GM19025 (cell line): ENCODE measurements at regions not wholly inside any gene's neighbourhood (a gene's known extent, or its start where the extent isn't known, plus 50 kb on each side); places are given as distances from the start of the nearest gene placed in this dataset.
A peak's percentile ranks its signal among the peaks of the same experiment; 100 is the strongest.

Source experiments
- ATAC-seq: cut with Tn5 transposase; IDR thresholded peaks from one replicate; pipeline ENCODE4 v1.9.1; 2021; ENCODE audit warnings: mild to moderate bottlenecking, low read depth, moderate library complexity; ENCODE audit not compliant: unreplicated experiment

GRCh38 chr13:74338341-74338740 is 204.1 kb upstream of the KLF12 start:
- ATAC-seq, result no peak

- ATAC-seq, result no peak
These were observed 202.3 kb upstream of the KLF12 start for GRCh38 chr13:74336546-74336945.

- no peak for ATAC-seq
These were observed 201.2 kb upstream of the KLF12 start for GRCh38 chr13:74335370-74335769.

GRCh38 chr13:74329962-74330361 is 195.8 kb upstream of the KLF12 start:
- no peak for ATAC-seq

GRCh38 chr13:74325106-74325505 is 190.9 kb upstream of the KLF12 start:
- no peak for ATAC-seq

GRCh38 chr13:74324338-74324737 is 190.1 kb upstream of the KLF12 start:
- ATAC-seq, result no peak

GRCh38 chr13:74322562-74322961 is 188.4 kb upstream of the KLF12 start:
- ATAC-seq, result no peak

- ATAC-seq, result no peak
These were observed 186.1 kb upstream of the KLF12 start for GRCh38 chr13:74320282-74320681.

- ATAC-seq, result no peak
These were observed 182.3 kb upstream of the KLF12 start for GRCh38 chr13:74316547-74316946.

- no peak for ATAC-seq
These were observed 172.3 kb upstream of the KLF12 start for GRCh38 chr13:74306496-74306895.

GRCh38 chr13:74305876-74306275 is 171.7 kb upstream of the KLF12 start:
- no peak for ATAC-seq

- no peak for ATAC-seq
These were observed 167.2 kb upstream of the KLF12 start for GRCh38 chr13:74301258-74301935.

- no peak for ATAC-seq
These were observed 166.0 kb upstream of the KLF12 start for GRCh38 chr13:74300162-74300561.

- no peak for ATAC-seq
These were observed 165.5 kb upstream of the KLF12 start for GRCh38 chr13:74299721-74300120.

GRCh38 chr13:74298923-74299322 is 164.7 kb upstream of the KLF12 start:
- no peak for ATAC-seq

- ATAC-seq, result peak; percentile 53
These were observed 155.9 kb upstream of the KLF12 start for GRCh38 chr13:74289861-74290773.

GRCh38 chr13:74289107-74289506 is 154.9 kb upstream of the KLF12 start:
- ATAC-seq, result no peak

- ATAC-seq, result no peak
These were observed 154.2 kb upstream of the KLF12 start for GRCh38 chr13:74288361-74288911.

GRCh38 chr13:74287724-74288169 is 153.5 kb upstream of the KLF12 start:
- no peak for ATAC-seq

GRCh38 chr13:74280795-74281490 is 146.7 kb upstream of the KLF12 start:
- ATAC-seq, result no peak
